Heart right ventricle (tissue), 16 donors: ENCODE measurements at regions not wholly inside any gene's neighbourhood (a gene's known extent, or its start where the extent isn't known, plus 50 kb on each side); places are given as distances from the start of the nearest gene placed in this dataset.

Experiments
- ATAC-seq, 8 donors: fragments of 200-7000 bp; cut with Tn5 transposase; one replicate each; pipeline ENCODE4 v1.9.1; 2020; ENCODE audit warnings: mild to moderate bottlenecking in 8 of 8, moderate library complexity in 8 of 8, moderate number of reproducible peaks in 1 of 8
- DNase-seq, 2 donors: peaks; one replicate each; pipeline ENCODE4 v3.0.0-alpha.2; 2020
- H3K27ac ChIP-seq, 10 donors: fragments of 200-600 bp; sonication (generic) in 2 of 10; one replicate each; pipeline versions ENCODE4 v1.5.0 to v1.8.0; 2020 to 2022; ENCODE audit warnings: mild to moderate bottlenecking in 3 of 10
- H3K27me3 ChIP-seq, 7 donors: fragments of 200-600 bp; one replicate each; pipeline ENCODE4 v1.8.0; 2021 to 2022; ENCODE audit warnings: mild to moderate bottlenecking in 2 of 7
- H3K36me3 ChIP-seq, 9 donors: fragments of 200-600 bp; sonication (generic) in 1 of 9; one replicate each; pipeline versions ENCODE4 v1.5.0 to v1.8.0; 2020 to 2022; ENCODE audit warnings: mild to moderate bottlenecking in 2 of 9
- H3K4me1 ChIP-seq, 9 donors: fragments of 200-600 bp; sonication (generic) in 1 of 9; one replicate each; pipeline versions ENCODE4 v1.5.0 to v1.8.0; 2020 to 2022; ENCODE audit warnings: mild to moderate bottlenecking in 4 of 9
- H3K4me3 ChIP-seq, 10 donors: fragments of 200-600 bp; sonication (generic) in 2 of 10; one replicate each; pipeline versions ENCODE4 v1.5.0 to v1.8.0; 2020 to 2022; ENCODE audit warnings: mild to moderate bottlenecking in 7 of 10, moderate library complexity in 2 of 10
- H3K9me3 ChIP-seq, 11 donors: fragments of 200-600 bp in 10 of 11; sonication (generic) in 2 of 11; one replicate each; pipeline versions ENCODE4 v1.5.0 to v1.8.0; 2013 to 2022; ENCODE audit warnings: mild to moderate bottlenecking in 2 of 11, control low read depth in 1 of 11, moderate library complexity in 1 of 11
- WGBS, 2 donors: extraction: QIAGEN DNeasy Blood & Tissue Kit; methylation state at CpG; one replicate each; pipeline ENCODE4 v1.1.7; 2013; ENCODE audit warnings: inconsistent platforms in 1 of 2; 5-methylcytosine and 5-hydroxymethylcytosine counted together
- intact Hi-C, 10 donors: fragments of 100-400 bp; cut with DNase I; formaldehyde crosslinking; loops; one replicate each; pipeline versions ENCODE4 v1.11.1 to v1.14.2; 2022
- TF ChIP-seq, protein P1 (sequence below), 9 donors: fragments of 200-600 bp; sonication (generic) in 2 of 9; IDR thresholded peaks; one replicate each; pipeline versions ENCODE4 v1.5.0 to v1.8.0; 2021 to 2022; ENCODE audit warnings: antibody characterized with exemption in 9 of 9, mild to moderate bottlenecking in 5 of 9, moderate library complexity in 1 of 9
- donor health status: Arrhythmogenic right ventricular cardiomyopathy.
- donor health status: ischemic (EF 13 %, LVEDD 7.1; RV severe dilation, severe dysfunction).
- donor health status: healthy with polysubstance abuse.
- donor health status: DM: no; HTN: yes; CAD: no.
- donor health status: DM: no; HTN: no; CAD: no.
- donor health status: ischemic (EF 25% LVEDD 6.9; RV normal size, moderate dysfunction).
- donor health status: ischemic (EF 25% LVEDD 5.7; RV mildly dilated, moderate dysfunction).
- donor health status: healthy.
- donor health status: DM: yes; HTN: yes; CAD: no.
- donor health status: Ischemic cardiomyopathy.
- donor health status: ischemic (EF 35%, LVEDD 5.7; RV mildly dilated, moderate dysfunction).
- donor health status: nonischemic (EF 11% LVEDD 7.7; RV severe dilation, severe dysfunction).
- donor health status: DM: yes; HTN: yes; CAD: no.
- donor health status: PGD.
- donor health status: ischemic (EF 29% LVEDD 5.4; RV normal size, mild dysfunction).
- donor health status: nonischemic (EF 23%, LVEDD 6.1; RV moderate dilation, normal function).

DNA sequence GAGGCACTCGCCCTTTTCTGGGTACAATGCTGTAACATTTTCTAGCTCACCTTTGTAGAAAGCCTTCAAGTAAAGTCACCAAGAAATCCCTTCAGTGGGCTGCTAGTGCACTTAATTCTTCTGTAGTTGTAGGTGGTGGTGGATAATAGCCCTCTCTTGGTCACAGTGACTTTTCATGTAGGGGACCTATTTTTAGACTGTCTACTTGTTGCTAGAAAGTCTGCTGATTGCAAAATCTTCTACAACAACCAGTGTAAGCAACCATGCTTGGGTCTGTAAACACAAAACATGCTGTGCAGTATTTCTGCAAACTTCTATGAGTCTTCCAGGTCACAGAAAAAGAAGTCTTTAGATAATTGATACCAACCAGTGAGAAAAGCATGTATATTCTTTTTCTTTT, 55.6 kb downstream of the PBDC1 start:
- ATAC-seq (peak in 1 of 8 donors; percentile 52), DNase-seq (no peak)
- Histone ChIP-seq H3K4me1 (no peaks in the 10 kb centered on the region), H3K4me3 (no peak overlapping the region), H3K27ac (no peak overlapping the region), H3K9me3 (peaks cover 0 to 14% (median 0%) of the 10 kb centered on the region in 11 donors), H3K27me3 (peaks cover 0 to 47% (median 0%) of the 10 kb centered on the region in 7 donors), H3K36me3 (no peaks in the 10 kb centered on the region)
- TF ChIP-seq, protein P1, sequence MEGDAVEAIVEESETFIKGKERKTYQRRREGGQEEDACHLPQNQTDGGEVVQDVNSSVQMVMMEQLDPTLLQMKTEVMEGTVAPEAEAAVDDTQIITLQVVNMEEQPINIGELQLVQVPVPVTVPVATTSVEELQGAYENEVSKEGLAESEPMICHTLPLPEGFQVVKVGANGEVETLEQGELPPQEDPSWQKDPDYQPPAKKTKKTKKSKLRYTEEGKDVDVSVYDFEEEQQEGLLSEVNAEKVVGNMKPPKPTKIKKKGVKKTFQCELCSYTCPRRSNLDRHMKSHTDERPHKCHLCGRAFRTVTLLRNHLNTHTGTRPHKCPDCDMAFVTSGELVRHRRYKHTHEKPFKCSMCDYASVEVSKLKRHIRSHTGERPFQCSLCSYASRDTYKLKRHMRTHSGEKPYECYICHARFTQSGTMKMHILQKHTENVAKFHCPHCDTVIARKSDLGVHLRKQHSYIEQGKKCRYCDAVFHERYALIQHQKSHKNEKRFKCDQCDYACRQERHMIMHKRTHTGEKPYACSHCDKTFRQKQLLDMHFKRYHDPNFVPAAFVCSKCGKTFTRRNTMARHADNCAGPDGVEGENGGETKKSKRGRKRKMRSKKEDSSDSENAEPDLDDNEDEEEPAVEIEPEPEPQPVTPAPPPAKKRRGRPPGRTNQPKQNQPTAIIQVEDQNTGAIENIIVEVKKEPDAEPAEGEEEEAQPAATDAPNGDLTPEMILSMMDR (IDR thresholded peaks at IDR 0.05) = no peak
- WGBS, 2 donors = 82 to 91% methylated on average over 1 of the region's 1 CpG
- intact Hi-C loops = no loop called here

- TF ChIP-seq, protein P1 (IDR thresholded peaks at IDR 0.05) = no peak
Observed at GRCh38 chrX:76248901-76249300, 76.0 kb downstream of the PBDC1 start.

DNA sequence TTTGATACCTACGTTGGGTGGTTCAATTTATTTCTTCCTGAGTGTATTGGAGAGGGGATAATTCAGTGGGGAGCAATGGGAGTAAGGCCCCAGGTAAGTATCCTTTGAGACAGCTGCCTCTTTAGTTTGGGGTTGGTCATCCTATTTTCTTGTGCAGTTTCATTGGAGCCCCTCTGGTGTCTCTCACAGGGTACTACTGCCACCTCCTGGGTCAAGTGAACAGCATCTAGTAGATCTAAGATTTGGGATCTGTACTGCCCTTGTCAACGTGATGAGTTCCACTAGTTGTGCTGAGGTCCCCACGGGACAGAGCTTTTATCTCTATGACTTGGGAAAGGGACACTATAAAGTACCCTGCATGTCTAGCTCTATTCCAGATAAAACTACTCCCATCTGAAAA, 80.6 kb downstream of the PBDC1 start:
- Histone ChIP-seq H3K4me3 (no peak overlapping the region), H3K9me3 (no peaks in the 10 kb centered on the region), H3K27ac (no peak overlapping the region), H3K4me1 (no peaks in the 10 kb centered on the region), H3K27me3 (peaks cover 0 to 42% (median 0%) of the 10 kb centered on the region in 7 donors), H3K36me3 (no peaks in the 10 kb centered on the region)
- TF ChIP-seq, protein P1 (IDR thresholded peaks at IDR 0.05) = peak in 7 of 9 donors; percentile 32 to 50 (median 47)
- 17% methylated on average over 3 of the region's 3 CpGs for WGBS, 2 donors
- ATAC-seq (peak in 2 of 8 donors; percentile 41 to 69), DNase-seq (peak in 1 of 2 donors; percentile 3)
- intact Hi-C loops = loop anchor here in 2 of 10 donors (10.0 kb wide), 1 partner anchor 79 kb away; the partner anchor contains the start of gene PBDC1 (in 2 of the 2)

More at GRCh38 chrX:76248901-76249300, 76.0 kb downstream of the PBDC1 start:
- H3K4me1 ChIP-seq = no peaks in the 10 kb centered on the region
- DNase-seq (no peak), ATAC-seq (no peak)
- no peak overlapping the region for H3K4me3 ChIP-seq
- no peak overlapping the region for H3K27ac ChIP-seq
- no peaks in the 10 kb centered on the region for H3K36me3 ChIP-seq
- peaks cover 0 to 50% (median 0%) of the 10 kb centered on the region in 7 donors for H3K27me3 ChIP-seq
- WGBS, 2 donors = 73 to 81% methylated on average over 2 of the region's 2 CpGs
- no peaks in the 10 kb centered on the region for H3K9me3 ChIP-seq
- intact Hi-C loops = no loop called here

GRCh38 chrX:76279007-76279406, 106.1 kb downstream of the PBDC1 start:
- Histone ChIP-seq H3K36me3 (no peaks in the 10 kb centered on the region), H3K27me3 (peaks cover 0 to 19% (median 0%) of the 10 kb centered on the region in 7 donors), H3K4me1 (no peaks in the 10 kb centered on the region), H3K4me3 (no peak overlapping the region), H3K27ac (no peak overlapping the region), H3K9me3 (peaks cover 0 to 14% (median 0%) of the 10 kb centered on the region in 11 donors)
- DNase-seq (peak in 1 of 2 donors; percentile 8), ATAC-seq (peak in 1 of 8 donors; percentile 63)
- TF ChIP-seq, protein P1 (IDR thresholded peaks at IDR 0.05) = peak; percentile 18 to 72 (median 62)
- intact Hi-C loops = loop anchor here in 4 of 10 donors (2.0 to 10.0 kb wide), 3 partner anchors 173 to 176 kb away; no protein-coding TSS in a partner anchor
